ENCODE measurements at regions not wholly inside any gene's neighbourhood (a gene's known extent, or its start where the extent isn't known, plus 50 kb on each side); places are given as distances from the start of the nearest gene placed in this dataset.

GRCh38 chr5:13552361-13552760 lies 392.1 kb downstream of the DNAH5 start:
- H3K4me1 Mint-ChIP-seq (ENCODE audit: low read depth, unreplicated experiment) = no peaks in the 10 kb centered on the region
- TF ChIP-seq CTCF (IDR thresholded peaks at IDR 0.05; ENCODE audit: partially characterized antibody, unreplicated experiment) = no peak
- no peak overlapping the region for H3K4me3 Mint-ChIP-seq (ENCODE audit: unreplicated experiment)
- H3K36me3 Mint-ChIP-seq (ENCODE audit: unreplicated experiment) = no peaks in the 10 kb centered on the region
- no peaks in the 10 kb centered on the region for H3K27me3 Mint-ChIP-seq (ENCODE audit: unreplicated experiment)
- no peak overlapping the region for H3K27ac Mint-ChIP-seq (ENCODE audit: unreplicated experiment)
- DNase-seq = no peak
- H3K9me3 Mint-ChIP-seq (ENCODE audit: unreplicated experiment) = no peaks in the 10 kb centered on the region

DNA sequence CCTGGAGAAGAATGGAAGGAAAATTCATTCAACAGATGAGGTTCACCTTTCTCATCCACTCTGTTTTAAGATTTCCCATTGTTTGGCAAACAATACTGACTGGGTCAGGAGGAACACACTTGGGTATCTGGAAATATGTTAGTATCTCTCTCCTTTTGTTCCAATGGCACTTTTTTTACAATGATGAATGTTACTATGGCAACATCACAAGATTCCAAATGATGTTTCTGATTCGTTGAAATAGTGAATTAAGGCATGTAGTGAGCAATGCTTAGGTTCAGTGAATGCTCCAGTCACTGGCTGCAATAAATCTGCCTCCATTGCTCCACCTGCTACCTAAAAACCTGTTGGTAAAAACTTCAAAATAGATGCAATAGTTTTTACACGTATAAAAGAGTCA lies 392.8 kb downstream of the DNAH5 start:
- H3K36me3 Mint-ChIP-seq (ENCODE audit: unreplicated experiment) = no peaks in the 10 kb centered on the region
- H3K27me3 Mint-ChIP-seq (ENCODE audit: unreplicated experiment) = no peaks in the 10 kb centered on the region
- no peaks in the 10 kb centered on the region for H3K4me1 Mint-ChIP-seq (ENCODE audit: low read depth, unreplicated experiment)
- TF ChIP-seq CTCF (IDR thresholded peaks at IDR 0.05; ENCODE audit: partially characterized antibody, unreplicated experiment) = no peak
- no peak for DNase-seq
- no peaks in the 10 kb centered on the region for H3K9me3 Mint-ChIP-seq (ENCODE audit: unreplicated experiment)
- H3K27ac Mint-ChIP-seq (ENCODE audit: unreplicated experiment) = no peak overlapping the region
- no peak overlapping the region for H3K4me3 Mint-ChIP-seq (ENCODE audit: unreplicated experiment)

GRCh38 chr5:13540168-13540750 lies 404.2 kb downstream of the DNAH5 start:
- no peak overlapping the region for H3K4me3 Mint-ChIP-seq (ENCODE audit: unreplicated experiment)
- DNase-seq = no peak
- H3K27me3 Mint-ChIP-seq (ENCODE audit: unreplicated experiment) = no peaks in the 10 kb centered on the region
- TF ChIP-seq CTCF (IDR thresholded peaks at IDR 0.05; ENCODE audit: partially characterized antibody, unreplicated experiment) = no peak
- no peaks in the 10 kb centered on the region for H3K36me3 Mint-ChIP-seq (ENCODE audit: unreplicated experiment)
- no peaks in the 10 kb centered on the region for H3K4me1 Mint-ChIP-seq (ENCODE audit: low read depth, unreplicated experiment)
- H3K9me3 Mint-ChIP-seq (ENCODE audit: unreplicated experiment) = no peaks in the 10 kb centered on the region
- H3K27ac Mint-ChIP-seq (ENCODE audit: unreplicated experiment) = no peak overlapping the region

- no peak for TF ChIP-seq CTCF (IDR thresholded peaks at IDR 0.05; ENCODE audit: partially characterized antibody, unreplicated experiment)
- H3K27ac Mint-ChIP-seq (ENCODE audit: unreplicated experiment) = no peak overlapping the region
- H3K27me3 Mint-ChIP-seq (ENCODE audit: unreplicated experiment) = no peaks in the 10 kb centered on the region
- H3K9me3 Mint-ChIP-seq (ENCODE audit: unreplicated experiment) = peaks cover 1% of the 10 kb centered on the region
- H3K4me1 Mint-ChIP-seq (ENCODE audit: low read depth, unreplicated experiment) = no peaks in the 10 kb centered on the region
- H3K4me3 Mint-ChIP-seq (ENCODE audit: unreplicated experiment) = no peak overlapping the region
- no peaks in the 10 kb centered on the region for H3K36me3 Mint-ChIP-seq (ENCODE audit: unreplicated experiment)
- DNase-seq = no peak
Measured at GRCh38 chr5:13536933-13537332, 407.6 kb downstream of the DNAH5 start.

GRCh38 chr5:13533833-13534232 lies 410.7 kb downstream of the DNAH5 start:
- Mint-ChIP-seq H3K27ac (ENCODE audit: unreplicated experiment) (no peak overlapping the region), H3K9me3 (ENCODE audit: unreplicated experiment) (peaks cover 1% of the 10 kb centered on the region), H3K27me3 (ENCODE audit: unreplicated experiment) (no peaks in the 10 kb centered on the region), H3K4me3 (ENCODE audit: unreplicated experiment) (no peak overlapping the region), H3K4me1 (ENCODE audit: low read depth, unreplicated experiment) (no peaks in the 10 kb centered on the region), H3K36me3 (ENCODE audit: unreplicated experiment) (no peaks in the 10 kb centered on the region)
- no peak for DNase-seq
- no peak for TF ChIP-seq CTCF (IDR thresholded peaks at IDR 0.05; ENCODE audit: partially characterized antibody, unreplicated experiment)
